ENCODE measurements at regions not wholly inside any gene's neighbourhood (a gene's known extent, or its start where the extent isn't known, plus 50 kb on each side); places are given as distances from the start of the nearest gene placed in this dataset.
A peak's percentile ranks its signal among the peaks of the same experiment; 100 is the strongest.
"Not testable (repeated sequence)": the region's sequence is repeated elsewhere in the genome, so short reads cannot be mapped to it uniquely, and the experiment has no call there.

GRCh38 chr7:24438232-24438631 lies 135.0 kb upstream of the PALS2 start:
- no peak for DNase-seq

DNA sequence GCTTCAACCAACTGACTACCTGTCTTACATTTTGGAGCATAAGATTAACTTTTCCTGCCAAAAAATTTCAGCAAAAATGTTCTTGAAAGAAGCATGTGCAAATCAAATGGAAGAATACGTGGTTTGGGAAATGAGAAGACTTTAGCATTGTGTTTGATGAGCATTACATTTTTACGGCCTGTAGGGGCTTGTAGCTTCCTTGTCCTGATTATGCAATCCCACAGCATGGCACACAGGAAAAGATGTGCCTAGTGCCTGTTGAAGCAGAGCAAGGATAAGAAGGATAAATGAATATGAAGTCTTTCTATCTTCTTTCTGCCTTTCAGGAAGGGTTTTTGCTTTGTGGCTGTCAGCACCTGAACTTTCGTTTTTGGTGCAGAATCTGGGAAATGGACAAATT lies 134.1 kb upstream of the PALS2 start:
- DNase-seq, result not testable (repeated sequence)

GRCh38 chr7:24440892-24441291 lies 132.4 kb upstream of the PALS2 start:
- no peak for DNase-seq

- no peak for DNase-seq
Measured at GRCh38 chr7:24441314-24442027, 131.8 kb upstream of the PALS2 start.

- DNase-seq, result no peak
Measured at GRCh38 chr7:24442170-24442777, 131.0 kb upstream of the PALS2 start.

DNA sequence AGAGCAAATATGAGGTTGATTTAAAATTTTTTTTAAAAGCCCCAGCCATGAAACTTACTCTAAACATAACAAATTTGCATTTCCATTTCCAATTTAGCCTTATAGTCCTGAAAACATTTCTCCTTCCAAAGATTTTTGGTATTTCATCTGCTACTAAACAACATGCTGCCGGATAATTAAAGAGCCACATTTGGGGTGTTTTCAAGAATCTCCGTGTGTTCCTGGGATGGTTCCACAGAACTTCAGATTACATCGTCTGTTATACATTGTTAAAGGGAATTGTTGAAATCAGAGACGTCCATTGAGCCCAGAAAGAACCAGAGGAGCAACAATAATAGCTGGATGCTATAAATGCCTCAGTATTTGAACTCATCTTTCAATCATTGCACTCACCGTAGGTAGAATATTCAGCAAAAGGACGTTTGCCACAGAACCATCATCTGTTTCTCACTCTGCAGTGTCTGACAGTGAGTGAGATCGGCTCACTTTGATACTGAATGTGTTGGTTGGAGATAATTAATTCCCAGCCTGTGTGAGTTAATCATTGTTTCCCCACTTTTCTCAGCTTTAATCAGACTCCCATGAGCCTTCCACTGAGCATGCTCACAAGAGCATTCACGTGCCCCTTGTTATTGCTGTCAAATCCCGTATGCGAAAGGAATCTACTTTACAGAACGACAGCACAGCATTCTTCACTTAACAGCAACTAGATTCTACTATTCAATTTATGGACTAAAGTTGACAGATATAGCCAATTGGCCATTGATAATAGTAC lies 128.4 kb upstream of the PALS2 start:
- no peak for DNase-seq

DNA sequence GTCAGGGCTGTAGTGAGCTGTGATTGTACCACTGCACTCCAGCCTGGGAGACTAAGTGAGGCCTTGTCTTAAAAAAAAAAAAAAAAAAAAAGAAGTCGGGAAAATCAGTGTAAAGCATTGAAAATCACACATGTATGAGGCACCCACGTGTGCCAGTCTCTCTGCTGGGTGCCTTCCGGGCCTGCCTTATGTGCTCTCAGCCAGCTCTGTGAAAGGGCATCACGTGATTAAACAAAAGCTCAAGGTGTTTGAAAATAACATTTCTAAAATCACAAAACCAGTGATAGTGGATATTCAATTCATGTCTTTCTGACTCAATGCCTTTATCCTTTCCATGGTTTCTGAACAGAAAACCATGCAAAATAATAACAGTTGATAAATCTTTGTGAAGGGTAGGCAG lies 125.2 kb upstream of the PALS2 start:
- DNase-seq, result no peak

DNA sequence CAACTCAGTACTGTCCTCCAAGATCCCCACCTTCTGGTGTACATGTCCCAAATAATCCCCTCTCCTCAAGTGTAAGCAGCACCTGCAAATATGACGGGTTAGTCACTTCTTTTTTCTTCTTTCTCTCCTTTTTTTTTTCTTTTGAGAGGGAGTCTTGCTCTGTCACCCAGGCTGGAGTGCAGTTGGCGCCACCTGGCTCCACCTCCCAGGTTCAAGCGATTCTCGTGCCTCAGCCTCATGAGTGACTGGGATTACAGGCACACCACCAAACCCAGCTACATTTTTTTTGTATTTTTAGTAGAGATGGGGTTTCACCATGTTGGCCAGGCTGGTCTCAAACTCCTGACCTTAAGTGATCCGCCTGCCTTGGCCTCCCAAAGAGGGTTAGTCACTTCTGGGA lies 123.8 kb upstream of the PALS2 start:
- not testable (repeated sequence) for DNase-seq

GRCh38 chr7:24455813-24456525 lies 117.3 kb upstream of the PALS2 start:
- DNase-seq, result no peak

- no peak for DNase-seq
Measured at GRCh38 chr7:24456526-24457218, 116.6 kb upstream of the PALS2 start.

- DNase-seq, result no peak
Measured at GRCh38 chr7:24457219-24457558, 116.1 kb upstream of the PALS2 start.

DNA sequence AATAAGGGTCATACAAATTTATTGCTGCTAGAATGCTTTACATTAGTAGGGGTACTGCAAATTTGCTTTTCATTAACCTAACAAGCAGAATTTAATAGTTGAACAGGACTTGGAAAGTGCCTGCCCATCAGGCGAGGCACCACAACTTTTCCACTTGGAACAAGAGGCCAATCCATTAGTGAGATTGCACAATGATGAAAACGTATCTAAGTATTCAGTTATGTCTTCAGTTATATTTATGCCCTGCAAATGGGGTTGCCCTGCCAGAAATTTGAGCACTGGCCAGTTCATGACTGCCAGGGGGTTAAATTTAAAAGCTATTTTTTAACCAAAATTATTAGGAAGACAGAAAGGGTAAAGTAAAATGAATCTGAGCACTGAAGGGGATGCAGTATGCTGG lies 111.1 kb upstream of the PALS2 start:
- no peak for DNase-seq

GRCh38 chr7:24462984-24463383 lies 110.3 kb upstream of the PALS2 start:
- no peak for DNase-seq

- DNase-seq, result no peak
Measured at GRCh38 chr7:24463474-24463873, 109.8 kb upstream of the PALS2 start.

DNA sequence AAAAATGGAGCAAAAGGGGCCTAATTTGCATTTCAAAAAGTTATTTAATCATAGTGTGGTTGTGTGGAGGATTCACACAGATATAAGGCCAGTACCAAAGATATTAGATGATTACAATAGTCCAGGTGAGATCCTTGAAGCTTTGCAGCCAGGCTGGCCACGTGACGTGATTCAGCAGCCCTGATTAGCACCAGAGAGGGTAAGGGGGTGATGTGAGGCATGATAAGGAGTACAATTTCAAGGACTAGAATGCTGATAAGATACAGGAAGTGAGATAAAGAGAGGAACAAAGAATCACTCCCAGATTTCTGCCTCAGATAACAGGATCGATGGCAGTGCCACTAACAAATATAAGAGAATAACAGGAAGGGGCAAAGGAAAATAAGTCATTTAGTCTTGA lies 108.4 kb upstream of the PALS2 start:
- no peak for DNase-seq

GRCh38 chr7:24466168-24466768 lies 107.0 kb upstream of the PALS2 start:
- DNase-seq, result no peak

- no peak for DNase-seq
Measured at GRCh38 chr7:24469118-24469517, 104.1 kb upstream of the PALS2 start.

GRCh38 chr7:24472093-24472492 lies 101.2 kb upstream of the PALS2 start:
- DNase-seq, result no peak

GRCh38 chr7:24475166-24475961 lies 97.9 kb upstream of the PALS2 start:
- no peak for DNase-seq

- DNase-seq, result no peak
Measured at GRCh38 chr7:24476227-24476626, 97.0 kb upstream of the PALS2 start.

- DNase-seq, result peak; percentile 3
Measured at GRCh38 chr7:24477398-24478136, 95.7 kb upstream of the PALS2 start.
